ENCODE measurements at regions not wholly inside any gene's neighbourhood (a gene's known extent, or its start where the extent isn't known, plus 50 kb on each side); places are given as distances from the start of the nearest gene placed in this dataset.

- CTCF ChIA-PET = no interaction called here
- H3K79me2 ChIP-seq (ENCODE audit: insufficient read depth, low read length) = no peaks in the 10 kb centered on the region
- no peaks in the 10 kb centered on the region for H3K9me3 ChIP-seq (ENCODE audit: control insufficient read depth in 1 of 2, insufficient read depth in 1 of 2, low read depth in 1 of 2, low read length in 2 of 2)
- H3K9me2 ChIP-seq (ENCODE audit: insufficient read depth) = no peaks in the 10 kb centered on the region
- RAD21 ChIA-PET (ENCODE audit: low non-redundant PET in 1 of 2, low total read pairs in 2 of 2, uncharacterized antibody in 2 of 2, unreplicated experiment in 2 of 2) = no interaction called here
- TF ChIP-seq POLR2AphosphoS5 (IDR thresholded peaks at IDR 0.05; ENCODE audit: low read depth, low read length) = no peak
- TF ChIP-seq EGR1 (IDR thresholded peaks at IDR 0.05; ENCODE audit: low read depth) = no peak
- no peak for TF ChIP-seq SP1 (IDR thresholded peaks at IDR 0.05; ENCODE audit: low read depth)
- no peak for TF ChIP-seq MAX (IDR thresholded peaks at IDR 0.05)
- TF ChIP-seq, protein P1, sequence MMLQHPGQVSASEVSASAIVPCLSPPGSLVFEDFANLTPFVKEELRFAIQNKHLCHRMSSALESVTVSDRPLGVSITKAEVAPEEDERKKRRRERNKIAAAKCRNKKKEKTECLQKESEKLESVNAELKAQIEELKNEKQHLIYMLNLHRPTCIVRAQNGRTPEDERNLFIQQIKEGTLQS (IDR thresholded peaks at IDR 0.05) = no peak
- H2AFZ ChIP-seq (ENCODE audit: low read depth, low read length, poor library complexity, severe bottlenecking) = no peak overlapping the region
- no peak overlapping the region for H3K4me3 ChIP-seq (replicated peaks in 1 of 2; ENCODE audit: low read depth in 1 of 2, low read length in 2 of 2)
- no peak overlapping the region for H3K4me2 ChIP-seq (ENCODE audit: low read length)
- no peak for DNase-seq (ENCODE audit: low read depth, low spot score)
- H3K36me3 ChIP-seq (ENCODE audit: control insufficient read depth in 1 of 2, insufficient read depth in 2 of 2, low read length in 2 of 2) = no peaks in the 10 kb centered on the region
- no peaks in the 10 kb centered on the region for H3K27me3 ChIP-seq (ENCODE audit: insufficient read depth, low read length)
- ATAC-seq = no peak
- intact Hi-C loops (cut with micrococcal nuclease) = no loop called here
- POLR2A ChIA-PET = no interaction called here
- no peaks in the 10 kb centered on the region; the same call in 1 of the 2 replicates for H4K20me1 ChIP-seq (ENCODE audit: insufficient read depth)
- H3K27ac ChIP-seq (ENCODE audit: low read depth, low read length) = no peak overlapping the region
- BruUV-seq (replicated peaks) = no TSS peak
- H3K9ac ChIP-seq (ENCODE audit: low read length) = no peak overlapping the region
- H3K4me1 ChIP-seq (ENCODE audit: control insufficient read depth in 1 of 2, insufficient read depth in 2 of 2, low read length in 2 of 2) = no peaks in the 10 kb centered on the region
Measured at GRCh38 chr15:61700803-61701202, 359.4 kb downstream of the VPS13C start.

GRCh38 chr15:61697796-61698195 lies 362.5 kb downstream of the VPS13C start:
- TF ChIP-seq MAX (IDR thresholded peaks at IDR 0.05) (no peak), ZFX (IDR thresholded peaks at IDR 0.05) (no peak), ZBTB33 (IDR thresholded peaks at IDR 0.05; ENCODE audit: extremely low read depth, insufficient replicate concordance, low read length) (no peak), FOSL1 (IDR thresholded peaks at IDR 0.05; ENCODE audit: low read depth) (no peak), ELF1 (IDR thresholded peaks at IDR 0.05; ENCODE audit: borderline replicate concordance, low read depth) (no peak), YY1 (IDR thresholded peaks at IDR 0.05; ENCODE audit: extremely low read depth, insufficient replicate concordance, low read depth, low read length) (no peak), SRF (IDR thresholded peaks at IDR 0.05; ENCODE audit: low read depth) (no peak), POLR2A (IDR thresholded peaks at IDR 0.05; ENCODE audit: borderline replicate concordance, extremely low read depth, insufficient read depth, insufficient read length) (no peak), ZNF274 (IDR thresholded peaks at IDR 0.05; ENCODE audit: low read depth, low read length) (no peak), CBX3 (IDR thresholded peaks at IDR 0.05; ENCODE audit: low read depth) (no peak)
- TF ChIP-seq, protein P2, sequence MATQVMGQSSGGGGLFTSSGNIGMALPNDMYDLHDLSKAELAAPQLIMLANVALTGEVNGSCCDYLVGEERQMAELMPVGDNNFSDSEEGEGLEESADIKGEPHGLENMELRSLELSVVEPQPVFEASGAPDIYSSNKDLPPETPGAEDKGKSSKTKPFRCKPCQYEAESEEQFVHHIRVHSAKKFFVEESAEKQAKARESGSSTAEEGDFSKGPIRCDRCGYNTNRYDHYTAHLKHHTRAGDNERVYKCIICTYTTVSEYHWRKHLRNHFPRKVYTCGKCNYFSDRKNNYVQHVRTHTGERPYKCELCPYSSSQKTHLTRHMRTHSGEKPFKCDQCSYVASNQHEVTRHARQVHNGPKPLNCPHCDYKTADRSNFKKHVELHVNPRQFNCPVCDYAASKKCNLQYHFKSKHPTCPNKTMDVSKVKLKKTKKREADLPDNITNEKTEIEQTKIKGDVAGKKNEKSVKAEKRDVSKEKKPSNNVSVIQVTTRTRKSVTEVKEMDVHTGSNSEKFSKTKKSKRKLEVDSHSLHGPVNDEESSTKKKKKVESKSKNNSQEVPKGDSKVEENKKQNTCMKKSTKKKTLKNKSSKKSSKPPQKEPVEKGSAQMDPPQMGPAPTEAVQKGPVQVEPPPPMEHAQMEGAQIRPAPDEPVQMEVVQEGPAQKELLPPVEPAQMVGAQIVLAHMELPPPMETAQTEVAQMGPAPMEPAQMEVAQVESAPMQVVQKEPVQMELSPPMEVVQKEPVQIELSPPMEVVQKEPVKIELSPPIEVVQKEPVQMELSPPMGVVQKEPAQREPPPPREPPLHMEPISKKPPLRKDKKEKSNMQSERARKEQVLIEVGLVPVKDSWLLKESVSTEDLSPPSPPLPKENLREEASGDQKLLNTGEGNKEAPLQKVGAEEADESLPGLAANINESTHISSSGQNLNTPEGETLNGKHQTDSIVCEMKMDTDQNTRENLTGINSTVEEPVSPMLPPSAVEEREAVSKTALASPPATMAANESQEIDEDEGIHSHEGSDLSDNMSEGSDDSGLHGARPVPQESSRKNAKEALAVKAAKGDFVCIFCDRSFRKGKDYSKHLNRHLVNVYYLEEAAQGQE (IDR thresholded peaks at IDR 0.05; ENCODE audit: low read depth) = no peak
- TF ChIP-seq, protein P1 (IDR thresholded peaks at IDR 0.05) = no peak
- ATAC-seq (no peak), DNase-seq (ENCODE audit: low read depth, low spot score) (no peak)
- Histone ChIP-seq H3K9me3 (ENCODE audit: control insufficient read depth in 1 of 2, insufficient read depth in 1 of 2, low read depth in 1 of 2, low read length in 2 of 2) (no peaks in the 10 kb centered on the region), H3K79me2 (ENCODE audit: insufficient read depth, low read length) (no peaks in the 10 kb centered on the region), H3K4me1 (ENCODE audit: control insufficient read depth in 1 of 2, insufficient read depth in 2 of 2, low read length in 2 of 2) (no peaks in the 10 kb centered on the region), H2AFZ (ENCODE audit: low read depth, low read length, poor library complexity, severe bottlenecking) (no peak overlapping the region), H3K9me2 (ENCODE audit: insufficient read depth) (no peaks in the 10 kb centered on the region), H3K9ac (ENCODE audit: low read length) (no peak overlapping the region), H3K27me3 (ENCODE audit: insufficient read depth, low read length) (no peaks in the 10 kb centered on the region), H3K4me3 (replicated peaks in 1 of 2; ENCODE audit: low read depth in 1 of 2, low read length in 2 of 2) (no peak overlapping the region), H4K20me1 (ENCODE audit: insufficient read depth) (no peaks in the 10 kb centered on the region; the same call in 1 of the 2 replicates), H3K4me2 (ENCODE audit: low read length) (no peak overlapping the region), H3K27ac (ENCODE audit: low read depth, low read length) (no peak overlapping the region), H3K36me3 (ENCODE audit: control insufficient read depth in 1 of 2, insufficient read depth in 2 of 2, low read length in 2 of 2) (no peaks in the 10 kb centered on the region)
- no TSS peak for BruUV-seq (replicated peaks)
- RAD21 ChIA-PET (ENCODE audit: low non-redundant PET in 1 of 2, low total read pairs in 2 of 2, uncharacterized antibody in 2 of 2, unreplicated experiment in 2 of 2) = no interaction called here
- POLR2A ChIA-PET = no interaction called here
- intact Hi-C loops (cut with micrococcal nuclease) = no loop called here
- CTCF ChIA-PET = no interaction called here
